SU-DHL-6 (cell line): ENCODE measurements at regions not wholly inside any gene's neighbourhood (a gene's known extent, or its start where the extent isn't known, plus 50 kb on each side); places are given as distances from the start of the nearest gene placed in this dataset.

Experiments
- EZH2phosphoT487 ChIP-seq: fragments of 200-600 bp; sonication (generic), shearing (Covaris generic); conservative IDR thresholded peaks from 2 replicates; pipeline ENCODE4 v1.6.1; 2018; ENCODE audit warnings: mild to moderate bottlenecking, antibody characterized with exemption, low read length, moderate library complexity, mixed read lengths
- TF ChIP-seq, protein P1 (sequence below): fragments of 200-600 bp; sonication (generic); IDR thresholded peaks from one replicate; pipeline ENCODE4 v1.5.1; 2017; ENCODE audit warnings: antibody characterized with exemption, mild to moderate bottlenecking, low read length, moderate library complexity; ENCODE audit not compliant: insufficient read depth, poor library complexity, severe bottlenecking

DNA sequence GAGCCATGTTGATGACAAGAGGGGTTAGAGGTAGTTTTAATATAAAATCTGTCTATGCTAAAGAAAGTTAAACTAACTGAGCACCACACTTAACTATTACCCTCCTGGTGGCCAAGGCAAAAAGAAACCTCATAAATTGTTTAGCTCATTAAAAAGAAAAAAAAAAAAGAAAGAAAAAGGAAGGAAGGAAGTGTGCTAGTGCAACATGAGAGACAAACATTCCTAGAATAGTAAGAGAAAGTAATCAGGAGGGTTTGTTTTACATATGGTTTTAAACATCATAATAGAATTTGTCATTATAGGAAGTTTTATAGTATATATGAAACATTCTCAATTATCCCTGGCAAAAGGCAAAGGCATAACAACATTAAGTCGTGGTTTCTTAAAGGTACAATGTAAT, 152.3 kb downstream of the SNX18 start:
- TF ChIP-seq, protein P1, sequence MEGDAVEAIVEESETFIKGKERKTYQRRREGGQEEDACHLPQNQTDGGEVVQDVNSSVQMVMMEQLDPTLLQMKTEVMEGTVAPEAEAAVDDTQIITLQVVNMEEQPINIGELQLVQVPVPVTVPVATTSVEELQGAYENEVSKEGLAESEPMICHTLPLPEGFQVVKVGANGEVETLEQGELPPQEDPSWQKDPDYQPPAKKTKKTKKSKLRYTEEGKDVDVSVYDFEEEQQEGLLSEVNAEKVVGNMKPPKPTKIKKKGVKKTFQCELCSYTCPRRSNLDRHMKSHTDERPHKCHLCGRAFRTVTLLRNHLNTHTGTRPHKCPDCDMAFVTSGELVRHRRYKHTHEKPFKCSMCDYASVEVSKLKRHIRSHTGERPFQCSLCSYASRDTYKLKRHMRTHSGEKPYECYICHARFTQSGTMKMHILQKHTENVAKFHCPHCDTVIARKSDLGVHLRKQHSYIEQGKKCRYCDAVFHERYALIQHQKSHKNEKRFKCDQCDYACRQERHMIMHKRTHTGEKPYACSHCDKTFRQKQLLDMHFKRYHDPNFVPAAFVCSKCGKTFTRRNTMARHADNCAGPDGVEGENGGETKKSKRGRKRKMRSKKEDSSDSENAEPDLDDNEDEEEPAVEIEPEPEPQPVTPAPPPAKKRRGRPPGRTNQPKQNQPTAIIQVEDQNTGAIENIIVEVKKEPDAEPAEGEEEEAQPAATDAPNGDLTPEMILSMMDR: no peak
- TF ChIP-seq EZH2phosphoT487: no peak
